GOT3 (cell line): ENCODE measurements at regions not wholly inside any gene's neighbourhood (a gene's known extent, or its start where the extent isn't known, plus 50 kb on each side); places are given as distances from the start of the nearest gene placed in this dataset.

Experiments
- DNase-seq: peaks from one replicate; lab custom pipeline; 2025; ENCODE audit warnings: mixed read lengths; lab: John Stamatoyannopoulos, UW

DNA sequence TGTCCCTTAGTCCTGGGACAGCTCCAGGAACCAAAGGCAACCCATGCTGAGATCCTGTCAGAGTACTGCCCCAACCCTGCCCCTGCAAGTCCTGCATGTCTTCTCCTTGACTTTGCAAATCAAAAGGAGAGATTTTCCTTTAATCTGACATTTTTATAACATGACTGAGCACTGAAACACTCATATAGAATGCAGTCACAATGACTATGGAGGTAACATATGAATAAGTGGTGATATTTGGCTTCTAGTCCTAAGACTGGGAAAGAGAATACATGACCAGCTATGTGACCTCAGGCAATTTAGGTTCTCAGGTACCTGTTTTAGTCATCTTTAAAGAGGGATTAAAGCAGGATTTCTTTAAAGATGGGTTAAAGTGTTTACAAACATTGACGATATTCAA is 941.6 kb upstream of the CDH8 start:
- DNase-seq: no peak

DNA sequence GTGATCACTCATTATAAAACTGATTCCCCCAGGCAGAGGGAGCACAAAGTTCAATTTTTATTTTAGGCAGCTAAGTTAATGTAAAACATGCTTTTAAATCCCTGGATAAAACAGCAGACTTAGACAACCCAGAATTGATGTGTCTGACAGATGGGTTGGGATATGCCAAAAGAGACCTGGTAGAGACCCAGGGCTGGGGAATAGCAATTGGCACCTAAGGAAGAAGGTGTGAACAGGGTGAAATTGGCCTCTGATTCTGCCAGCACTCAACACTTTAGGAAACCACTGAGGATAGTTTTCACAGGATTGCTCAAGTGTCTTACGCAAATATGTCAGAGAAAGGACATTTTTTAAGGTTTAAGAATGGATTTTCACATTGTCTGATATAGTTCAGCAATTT is 938.2 kb upstream of the CDH8 start:
- no peak for DNase-seq

DNA sequence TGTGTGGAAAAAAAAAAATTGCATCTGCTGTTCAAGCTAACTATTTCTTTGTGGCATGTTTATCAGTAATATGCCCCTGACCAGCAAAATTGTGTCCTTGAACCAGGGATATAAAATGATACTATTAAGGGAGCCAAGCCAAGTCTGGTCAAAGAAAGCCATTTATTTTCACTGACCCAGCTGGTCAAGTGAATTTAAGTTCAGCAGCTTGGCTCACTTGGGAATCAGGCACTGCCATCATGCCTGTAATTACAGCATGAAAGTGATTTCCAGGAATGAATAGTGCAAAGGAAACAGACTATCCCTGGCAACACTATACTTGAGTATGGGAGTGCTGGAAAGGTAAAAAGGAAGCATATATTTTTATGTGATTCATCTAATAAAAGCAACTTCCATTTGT is 934.6 kb upstream of the CDH8 start:
- DNase-seq: no peak

DNA sequence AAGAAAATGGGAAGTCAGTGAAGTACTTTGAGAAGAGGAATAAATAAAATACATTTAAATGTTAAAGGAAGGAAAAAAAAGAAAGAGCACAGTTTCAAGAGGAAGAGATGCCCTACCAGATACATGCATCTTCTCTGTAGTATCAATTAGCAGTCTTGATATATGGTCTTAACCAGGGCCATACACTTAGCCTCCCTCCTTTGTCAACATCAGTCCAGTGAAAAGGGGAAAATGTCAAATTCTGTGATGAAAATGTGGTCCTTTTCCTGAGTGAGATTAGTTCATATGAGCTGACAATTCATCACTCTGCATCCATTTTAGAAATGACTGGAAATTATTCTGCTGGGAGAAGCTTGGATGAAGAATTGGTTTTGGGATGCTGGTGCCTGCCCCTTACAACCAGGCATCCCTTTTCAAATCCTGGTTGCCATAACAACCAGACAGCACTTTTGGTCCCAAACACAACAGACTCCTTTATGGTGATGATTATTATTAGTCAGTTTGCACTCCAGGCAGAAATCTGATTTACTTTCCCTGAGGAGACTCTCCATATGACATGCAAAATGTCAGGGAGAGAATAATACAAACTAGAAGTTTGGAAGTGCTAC is 933.6 kb upstream of the CDH8 start:
- no peak for DNase-seq

DNA sequence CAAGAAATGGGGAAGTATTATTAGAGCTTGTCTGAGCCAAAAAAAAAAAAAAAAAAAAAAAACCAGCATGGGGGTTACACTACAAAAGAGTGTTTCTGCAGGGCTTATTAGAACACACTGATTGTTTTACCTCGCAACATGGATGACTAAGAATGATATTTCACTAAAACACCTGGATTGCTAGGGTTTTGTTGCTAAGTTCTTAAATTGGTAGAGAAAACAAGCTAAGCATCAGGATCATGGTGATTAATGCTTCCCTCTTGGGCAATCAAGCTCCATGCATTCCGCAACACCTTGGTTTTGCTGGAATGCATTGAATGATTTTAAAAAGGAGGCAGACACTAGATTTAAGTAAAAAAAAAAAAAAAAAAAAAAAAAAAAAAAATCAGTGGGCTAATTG is 931.4 kb upstream of the CDH8 start:
- DNase-seq: no peak

DNA sequence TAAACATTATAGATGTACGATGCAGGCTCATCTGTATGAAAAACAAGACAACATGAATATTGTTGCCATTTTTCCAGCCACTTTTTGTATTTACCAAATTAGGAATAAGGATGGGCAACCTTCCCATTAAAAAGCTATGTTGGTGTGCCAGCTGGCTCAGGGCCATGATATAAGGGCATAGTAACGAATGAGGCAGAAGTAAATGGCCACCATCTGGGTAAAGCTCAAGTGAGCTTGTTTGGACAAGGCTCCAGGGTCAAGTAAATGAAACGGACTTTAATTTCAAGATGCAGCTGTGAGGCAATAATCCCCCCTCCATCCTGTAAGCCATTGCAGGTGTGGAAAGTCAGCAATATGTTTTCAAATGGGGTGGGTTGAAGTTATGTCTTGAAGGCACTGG is 930.9 kb upstream of the CDH8 start:
- no peak for DNase-seq

DNA sequence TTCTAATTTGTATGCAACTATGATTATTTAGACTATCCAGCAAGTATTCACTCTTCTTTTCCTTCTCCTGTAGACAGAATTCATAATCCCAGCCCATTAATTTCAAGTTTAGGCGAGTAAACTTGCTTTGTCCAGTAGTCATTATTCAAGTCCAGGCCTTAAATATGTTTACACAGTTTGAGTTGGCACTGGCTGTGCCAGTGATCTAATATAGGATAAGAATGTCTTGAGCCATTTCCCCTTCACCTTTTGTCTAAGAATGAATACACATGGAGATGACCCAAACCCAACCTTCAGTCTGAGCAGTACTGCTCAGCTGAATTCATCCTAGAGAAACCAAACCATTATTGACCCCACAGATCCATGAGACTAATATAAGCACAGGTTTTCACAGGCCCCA is 930.4 kb upstream of the CDH8 start:
- no peak for DNase-seq

DNA sequence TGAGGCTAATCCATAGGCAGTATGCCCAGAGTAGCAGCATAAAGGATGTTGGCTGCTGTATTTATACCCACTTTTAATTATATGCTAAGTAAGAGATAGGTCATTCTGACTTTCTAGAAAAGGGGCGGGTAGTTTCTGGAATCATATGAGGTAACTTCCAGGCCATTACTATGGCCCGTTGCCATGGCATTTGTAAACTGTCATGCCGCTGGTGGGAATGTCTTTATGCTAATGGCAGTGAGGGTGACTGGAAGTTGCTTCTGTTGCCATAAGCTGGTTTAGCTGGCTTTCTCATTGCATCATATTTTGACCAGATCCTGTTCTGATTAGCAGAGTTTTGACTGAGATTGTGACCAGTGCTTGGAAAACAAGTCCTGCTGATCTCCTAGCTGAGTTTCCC is 929.6 kb upstream of the CDH8 start:
- no peak for DNase-seq

DNA sequence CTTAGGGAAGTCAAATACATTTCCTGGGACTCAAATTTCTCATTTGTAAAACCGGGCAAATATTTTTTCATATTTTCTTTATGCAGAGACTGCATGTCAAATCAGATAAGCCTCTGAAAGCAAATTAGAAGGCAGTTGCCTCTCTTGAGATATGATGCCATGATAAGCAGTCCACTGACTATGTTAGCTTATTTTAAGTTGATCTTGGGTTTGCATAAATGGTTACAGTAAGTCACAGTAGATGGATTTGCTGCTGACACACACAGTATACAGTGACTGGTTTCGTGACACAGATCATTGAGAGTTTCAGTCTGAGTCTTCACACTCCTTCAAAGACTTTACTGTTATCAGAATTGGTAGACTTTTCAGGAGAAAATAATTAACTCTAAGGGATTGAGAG is 927.6 kb upstream of the CDH8 start:
- no peak for DNase-seq

DNA sequence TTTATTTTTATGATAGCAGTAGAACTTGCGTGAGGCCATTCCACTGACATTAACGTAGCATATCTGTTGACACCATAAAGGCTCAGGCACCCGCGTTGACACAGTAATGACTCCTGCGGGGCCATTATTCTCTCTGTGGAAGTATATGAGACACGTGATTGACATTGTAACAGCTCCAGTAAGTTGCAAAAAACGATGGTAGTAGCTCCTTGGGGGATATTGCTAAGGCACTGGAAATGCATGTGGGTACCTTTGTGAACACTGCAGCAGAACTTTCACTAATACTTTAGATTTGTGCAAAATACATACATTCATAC is 918.8 kb upstream of the CDH8 start:
- no peak for DNase-seq

DNA sequence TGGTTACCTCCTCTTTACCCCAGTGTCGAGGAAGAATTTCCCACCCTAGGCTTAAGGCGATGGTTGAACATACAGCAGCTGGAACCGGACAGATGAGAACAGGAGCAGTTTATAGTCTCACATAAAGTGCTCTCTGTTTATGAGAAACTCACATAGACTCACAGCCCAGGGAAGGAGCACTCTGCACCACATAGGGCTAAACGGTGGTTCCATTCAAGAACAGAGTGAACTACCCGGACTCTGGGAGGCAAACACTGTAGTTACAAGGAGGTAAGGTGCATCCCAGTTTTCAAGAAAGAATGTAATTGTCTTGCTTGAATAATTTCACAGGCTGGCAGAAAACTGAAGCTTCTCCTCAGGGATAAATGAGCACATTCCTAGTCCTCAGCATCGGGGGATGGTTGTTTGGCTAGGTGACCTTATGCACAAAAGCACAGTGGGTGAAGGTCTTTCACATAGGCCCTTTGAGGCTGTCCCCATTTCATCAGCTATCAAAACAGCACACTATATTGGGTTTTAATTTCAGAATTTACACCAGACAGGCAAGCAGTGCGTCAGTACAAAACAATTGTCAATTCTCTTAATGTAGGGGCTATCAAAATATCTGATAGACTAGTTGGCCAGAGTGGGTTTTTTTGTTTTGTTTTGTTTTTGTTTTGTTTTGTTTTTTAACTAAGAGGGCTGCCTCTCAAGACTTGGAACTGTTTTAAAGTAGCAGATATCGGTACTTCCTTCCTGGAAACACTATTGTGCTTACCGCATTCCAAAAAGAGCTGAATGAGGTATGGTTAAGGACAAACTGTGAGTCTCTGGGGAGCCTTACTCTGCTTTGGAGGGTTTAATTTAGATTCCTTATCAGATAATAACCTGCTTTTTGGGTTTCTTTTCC is 918.1 kb upstream of the CDH8 start:
- DNase-seq: no peak

DNA sequence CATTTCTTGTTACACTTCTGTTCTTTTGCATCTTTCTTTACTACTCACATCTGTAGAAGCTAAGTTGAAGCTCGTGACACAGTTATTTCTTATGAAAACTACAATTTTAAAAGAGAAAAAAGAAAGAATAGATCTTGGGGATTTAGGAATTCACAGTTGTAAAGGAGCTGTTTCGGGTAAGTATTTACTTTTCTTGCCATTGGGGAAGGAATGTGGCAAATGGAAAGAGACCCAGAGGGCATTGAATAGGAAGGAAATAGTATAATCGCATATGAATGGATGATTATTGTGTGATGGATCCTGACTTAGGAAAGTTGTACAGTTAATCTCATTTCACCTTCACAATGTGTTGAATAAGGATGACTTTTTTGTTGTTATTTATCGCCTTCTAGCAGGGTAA is 914.1 kb upstream of the CDH8 start:
- DNase-seq: no peak

DNA sequence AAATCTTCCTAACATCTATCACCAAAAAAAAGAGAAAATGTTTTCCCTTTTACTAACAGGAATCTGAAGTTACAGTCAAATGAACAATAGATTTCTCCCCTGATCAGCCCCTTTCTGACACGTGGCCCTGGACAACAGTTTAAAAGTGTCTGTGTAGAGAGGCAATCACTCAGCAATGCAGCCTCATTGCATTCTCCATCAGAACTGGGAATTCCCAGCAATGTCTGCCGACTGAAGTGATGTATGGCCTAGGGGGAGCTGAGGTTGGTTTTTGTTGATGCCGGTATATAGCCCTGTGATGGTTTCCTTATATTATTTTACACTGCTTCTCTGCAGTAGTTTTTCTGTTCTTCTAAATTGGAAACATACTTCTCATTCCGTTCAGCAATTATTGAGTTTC is 904.3 kb upstream of the CDH8 start:
- DNase-seq: no peak

DNA sequence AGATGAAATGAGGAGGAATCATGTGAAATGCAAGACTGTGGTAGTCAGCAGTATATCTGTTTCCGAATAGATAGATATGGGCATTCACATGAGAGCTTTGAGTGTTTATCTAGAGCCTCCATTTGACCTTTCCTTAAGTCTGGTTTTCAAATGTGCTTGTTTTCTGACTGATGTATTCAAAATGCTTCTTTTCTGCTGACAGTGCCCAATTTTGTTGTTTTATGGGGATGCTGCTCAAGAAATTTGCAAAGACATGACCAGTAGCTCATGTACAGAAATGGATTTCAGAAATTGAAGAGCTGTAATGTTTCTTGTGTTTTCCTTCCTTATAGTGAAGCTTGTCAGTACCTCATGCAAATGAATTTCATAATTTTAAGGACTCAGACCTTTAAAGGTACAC is 903.4 kb upstream of the CDH8 start:
- DNase-seq: no peak

DNA sequence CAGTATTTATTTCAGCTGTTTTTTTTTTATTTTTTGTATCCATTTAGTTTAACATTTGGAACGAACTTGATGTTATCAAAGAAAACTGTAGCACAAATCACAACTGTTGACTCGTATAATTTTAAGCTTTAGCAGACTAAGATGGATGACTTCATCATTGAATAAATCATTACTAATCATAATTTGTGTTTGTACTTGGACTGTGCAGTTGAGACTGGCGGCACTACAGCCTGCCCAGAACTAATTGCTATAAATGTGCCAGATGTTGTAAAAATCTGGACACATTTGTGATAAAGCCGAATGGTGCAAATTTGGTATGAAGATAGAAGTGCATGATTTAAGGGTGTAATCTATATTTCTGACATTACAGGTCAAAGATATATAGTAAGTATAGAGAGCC is 897.7 kb upstream of the CDH8 start:
- no peak for DNase-seq

DNA sequence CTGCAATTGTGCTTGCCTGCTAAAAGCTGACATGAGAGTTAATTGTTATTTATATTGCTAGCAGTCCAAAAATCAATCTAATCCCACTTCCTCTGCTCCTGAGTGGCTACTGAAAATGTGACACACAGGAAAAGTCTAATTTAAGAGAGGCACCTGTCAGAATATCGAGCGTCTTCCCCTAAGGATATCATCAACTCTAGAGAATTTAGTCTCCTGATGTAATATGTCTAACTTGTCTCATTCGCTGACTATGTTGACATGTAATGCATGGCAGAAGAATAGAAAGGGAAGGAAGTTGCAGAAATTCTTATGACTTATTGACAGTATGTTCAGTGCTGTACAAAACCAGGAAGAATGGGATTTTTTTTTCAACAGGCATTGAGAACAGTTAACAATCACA is 893.4 kb upstream of the CDH8 start:
- DNase-seq: no peak

DNA sequence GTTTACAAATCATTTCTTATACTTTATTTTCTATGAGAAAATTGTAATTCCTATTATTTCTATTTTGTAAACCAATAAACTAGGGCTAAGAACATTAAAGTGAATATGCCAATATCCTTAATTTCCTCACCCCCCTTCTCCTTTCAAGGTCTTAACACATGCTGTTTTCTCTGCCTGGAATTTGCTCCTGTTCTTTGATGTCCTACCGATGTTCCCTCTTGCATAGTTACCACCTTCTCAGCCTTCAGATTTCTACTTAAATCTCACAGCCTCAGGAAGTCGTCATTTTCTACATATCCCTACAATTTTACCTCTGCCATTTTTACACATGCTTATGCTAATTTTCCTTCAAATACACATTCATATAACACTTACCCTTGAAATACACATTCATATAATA is 890.9 kb upstream of the CDH8 start:
- no peak for DNase-seq

DNA sequence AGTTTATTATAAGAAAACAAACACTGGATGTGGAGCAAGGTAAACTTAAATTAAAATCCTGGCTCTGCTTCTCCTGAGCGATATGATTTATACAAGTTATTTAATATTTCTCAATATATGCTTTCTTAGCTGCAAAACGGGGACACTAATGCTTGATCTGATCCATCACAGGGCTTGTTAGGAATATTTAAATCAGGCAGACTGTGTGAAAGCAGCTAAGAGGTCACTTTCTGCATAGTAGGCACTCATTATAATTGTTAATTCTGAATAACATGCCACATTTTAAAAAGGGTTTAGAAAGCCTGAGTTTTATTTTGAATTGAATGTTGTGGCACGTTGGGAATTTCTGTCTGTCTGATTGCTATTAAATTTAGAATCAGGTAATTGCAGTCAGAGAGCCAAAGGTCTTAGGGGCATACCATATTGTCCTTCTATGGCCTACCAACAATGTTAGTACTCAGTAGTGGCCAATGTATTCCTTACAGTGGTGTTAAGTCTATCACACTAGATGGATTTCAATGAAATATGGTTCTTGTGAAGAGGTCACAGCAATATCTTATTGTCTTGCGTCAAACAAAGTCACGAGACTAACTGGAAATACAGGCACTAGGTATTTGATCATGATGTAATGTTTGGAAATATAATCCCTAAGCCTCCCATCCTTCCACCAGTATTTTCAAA is 890.0 kb upstream of the CDH8 start:
- no peak for DNase-seq

DNA sequence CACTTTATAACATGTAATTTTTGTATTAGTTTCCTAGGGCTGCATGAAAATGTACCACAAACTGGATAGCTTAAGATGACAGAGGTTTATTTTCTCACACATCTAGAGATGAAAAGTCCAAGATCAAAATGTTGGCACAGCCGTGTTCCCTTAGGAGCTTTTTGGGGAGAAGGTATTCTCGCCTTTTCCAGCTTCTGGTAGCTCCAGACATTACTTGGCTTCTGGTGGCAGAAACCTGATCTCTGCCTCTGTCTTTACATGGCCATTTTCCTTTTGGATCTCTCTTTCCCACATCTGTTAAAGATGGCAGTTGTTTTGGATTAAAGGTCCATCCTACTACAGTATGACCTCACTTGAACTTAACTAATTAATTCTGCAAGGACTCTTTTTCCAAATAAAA is 885.7 kb upstream of the CDH8 start:
- no peak for DNase-seq

DNA sequence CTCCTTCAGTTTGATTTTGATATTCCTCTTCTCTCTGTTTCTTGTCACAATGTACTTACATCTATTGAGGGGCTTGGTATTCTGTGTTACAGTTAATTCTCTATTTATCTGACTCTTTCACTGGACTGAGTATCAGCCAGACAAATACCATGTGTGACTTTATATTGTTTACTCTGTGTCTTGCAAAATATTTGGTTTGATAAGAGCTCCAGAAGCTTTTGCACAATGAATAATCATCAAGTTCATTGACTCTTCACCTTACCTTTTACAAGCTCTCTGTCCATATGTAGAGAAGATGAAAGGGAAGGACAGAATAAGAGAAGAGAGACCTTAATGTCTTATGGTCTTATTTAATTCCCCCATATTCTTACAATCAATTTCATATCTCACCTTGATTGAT is 877.7 kb upstream of the CDH8 start:
- no peak for DNase-seq

DNA sequence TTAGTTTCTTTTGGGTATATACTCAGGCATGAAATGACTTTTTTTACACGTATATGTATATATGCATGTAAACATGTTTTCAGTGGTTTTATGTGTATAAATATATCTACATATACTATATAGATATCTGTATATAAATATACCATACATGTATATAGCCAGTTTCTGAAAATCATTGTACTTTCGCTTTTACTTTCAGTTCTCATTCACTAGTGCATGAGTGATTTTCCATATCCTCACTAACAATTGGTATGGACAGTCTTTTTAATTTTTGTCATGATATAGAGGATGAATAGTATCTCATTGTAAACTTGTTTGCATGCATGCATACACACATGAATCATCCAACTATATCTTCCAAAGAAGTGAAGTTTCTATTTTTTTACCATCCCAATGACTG is 877.1 kb upstream of the CDH8 start:
- DNase-seq: no peak

DNA sequence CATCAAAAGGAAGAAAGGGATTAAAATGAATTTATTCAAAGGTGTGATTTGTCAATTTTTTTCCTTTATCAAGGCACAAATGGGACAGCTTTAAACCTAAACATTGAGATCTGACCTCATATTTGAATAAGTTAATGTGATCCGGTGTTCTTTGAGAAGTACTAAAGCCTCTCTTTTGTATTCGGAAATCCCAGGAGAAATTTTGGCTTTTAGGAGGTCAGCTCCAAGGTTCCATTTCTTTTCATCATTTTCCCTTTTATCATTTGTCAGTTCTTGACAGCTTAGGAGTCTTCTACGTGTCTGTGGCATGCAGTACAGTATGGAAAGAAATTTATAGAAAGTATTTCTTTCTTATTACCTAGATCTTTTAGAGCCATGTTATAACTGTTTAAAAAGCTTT is 873.4 kb upstream of the CDH8 start:
- no peak for DNase-seq

DNA sequence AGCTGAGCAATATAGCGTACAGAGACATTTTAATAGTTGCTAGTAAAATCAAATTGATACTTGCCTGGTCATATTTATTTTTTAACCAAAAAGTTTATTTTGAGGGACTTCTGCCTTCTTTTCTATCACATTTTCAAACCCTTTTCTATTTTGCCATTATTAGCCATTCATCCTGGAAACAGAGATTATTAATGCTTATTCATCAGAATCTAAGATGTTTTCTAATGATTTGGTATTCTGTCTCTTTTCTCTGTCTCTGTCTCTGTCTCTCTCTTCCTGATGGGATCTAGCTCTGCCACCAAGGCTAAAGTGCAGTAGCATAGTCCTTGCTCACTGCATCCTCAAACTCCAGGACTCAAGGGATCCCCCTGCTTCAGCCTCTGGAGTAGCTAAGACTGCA is 871.3 kb upstream of the CDH8 start:
- DNase-seq: no peak
